C4-2B (cell line): ENCODE measurements at regions not wholly inside any gene's neighbourhood (a gene's known extent, or its start where the extent isn't known, plus 50 kb on each side); places are given as distances from the start of the nearest gene placed in this dataset.
A peak's percentile ranks its signal among the peaks of the same experiment; 100 is the strongest.

Experiments used
- H3K27ac ChIP-seq: fragments of 450-650 bp; 2 replicates; pipeline ENCODE4 v1.5.1; 2017
- CTCF ChIP-seq: fragments of 450-650 bp; conservative IDR thresholded peaks from 2 replicates; pipeline ENCODE4 v1.5.1; 2017; ENCODE audit warnings: mild to moderate bottlenecking
- ZFX ChIP-seq: fragments of 450-650 bp; IDR thresholded peaks from 2 replicates; pipeline ENCODE4 v1.6.1; 2017

GRCh38 chr15:47609693-47610092 is 107.6 kb upstream of the SEMA6D start:
- no peak overlapping the region for H3K27ac ChIP-seq
- TF ChIP-seq CTCF (no peak), ZFX (no peak)

GRCh38 chr15:47610736-47611135 is 106.6 kb upstream of the SEMA6D start:
- peak; percentile 26 for TF ChIP-seq CTCF
- TF ChIP-seq ZFX, result no peak
- no peak overlapping the region for H3K27ac ChIP-seq

GRCh38 chr15:47614360-47615011 is 102.8 kb upstream of the SEMA6D start:
- peak; percentile 45 for TF ChIP-seq CTCF
- TF ChIP-seq ZFX, result no peak
- no peak overlapping the region for H3K27ac ChIP-seq

GRCh38 chr15:47616876-47617275 is 100.4 kb upstream of the SEMA6D start:
- H3K27ac ChIP-seq, result no peak overlapping the region
- no peak for TF ChIP-seq ZFX
- no peak for TF ChIP-seq CTCF

- no peak for TF ChIP-seq CTCF
- H3K27ac ChIP-seq, result no peak overlapping the region
Measured at GRCh38 chr15:47618241-47618640, 99.1 kb upstream of the SEMA6D start.

GRCh38 chr15:47620960-47621681 is 96.2 kb upstream of the SEMA6D start:
- no peak overlapping the region for H3K27ac ChIP-seq
- TF ChIP-seq ZFX (no peak), CTCF (no peak)

GRCh38 chr15:47622055-47622454 is 95.2 kb upstream of the SEMA6D start:
- H3K27ac ChIP-seq, result no peak overlapping the region

More at GRCh38 chr15:47622055-47622454, 95.2 kb upstream of the SEMA6D start:
- TF ChIP-seq CTCF, result no peak
- no peak for TF ChIP-seq ZFX
